Endothelial cell of umbilical vein (primary cell): ENCODE measurements at regions not wholly inside any gene's neighbourhood (a gene's known extent, or its start where the extent isn't known, plus 50 kb on each side); places are given as distances from the start of the nearest gene placed in this dataset.

ENCODE experiments used
- CTCF ChIP-seq, 2 donors: IDR thresholded peaks; 1 replicate in 1 of 2; 2 replicates in 1 of 2; pipeline ENCODE4 v1.5.1; 2011; ENCODE audit warnings: low read length in 2 of 2, mild to moderate bottlenecking in 2 of 2, moderate library complexity in 2 of 2, control low read depth in 1 of 2, inconsistent platforms in 1 of 2, low read depth in 1 of 2; ENCODE audit not compliant: insufficient read depth in 1 of 2; ENCODE audit errors: extremely low read depth in 1 of 2
- EZH2 ChIP-seq: IDR thresholded peaks from 2 replicates; pipeline ENCODE4 v1.6.1; 2012; ENCODE audit warnings: borderline replicate concordance, low read depth, mild to moderate bottlenecking, moderate library complexity, low read length, inconsistent platforms; ENCODE audit not compliant: severe bottlenecking
- FOS ChIP-seq: IDR thresholded peaks from 2 replicates; pipeline ENCODE4 v1.6.1; 2011; ENCODE audit warnings: mild to moderate bottlenecking, low read length, moderate library complexity, borderline replicate concordance; ENCODE audit not compliant: insufficient read depth
- MAX ChIP-seq: IDR thresholded peaks from 2 replicates; pipeline ENCODE4 v1.6.1; 2011; ENCODE audit not compliant: insufficient read depth, insufficient read length
- MYC ChIP-seq: IDR thresholded peaks from one replicate; pipeline ENCODE4 v1.6.1; 2011; ENCODE audit warnings: mild to moderate bottlenecking, low read depth, low read length
- POLR2A ChIP-seq: IDR thresholded peaks from 2 replicates; pipeline ENCODE4 v1.6.1; 2012; ENCODE audit warnings: low read depth, mild to moderate bottlenecking, control low read depth, low read length
- POLR2AphosphoS5 ChIP-seq: IDR thresholded peaks from 2 replicates; pipeline ENCODE4 v1.6.1; 2012; ENCODE audit warnings: low read depth, mild to moderate bottlenecking, control low read depth, low read length, moderate library complexity; ENCODE audit not compliant: insufficient read depth

- TF ChIP-seq EZH2 (no peak), CTCF (IDR thresholded peaks at IDR 0.05; ENCODE audit: extremely low read depth in 1 of 2, insufficient read depth in 1 of 2, low read depth in 1 of 2, low read length in 2 of 2) (no peak), POLR2A (no peak), POLR2AphosphoS5 (no peak), FOS (no peak), MYC (no peak), MAX (no peak)
These were observed 552.8 kb upstream of the KLHL29 start for GRCh38 chr2:22832196-22832595.
